ENCODE measurements at regions not wholly inside any gene's neighbourhood (a gene's known extent, or its start where the extent isn't known, plus 50 kb on each side); places are given as distances from the start of the nearest gene placed in this dataset.

- TF ChIP-seq CTCF (conservative IDR thresholded peaks at IDR 0.05; ENCODE audit: low read depth, low read length), result no peak
- no peak for DNase-seq (ENCODE audit: low read depth)
These were observed 68.0 kb downstream of the CXCL12 start for GRCh38 chr10:44316922-44317215.

GRCh38 chr10:44316187-44316921 lies 68.5 kb downstream of the CXCL12 start:
- TF ChIP-seq CTCF (conservative IDR thresholded peaks at IDR 0.05; ENCODE audit: low read depth, low read length), result no peak
- DNase-seq (ENCODE audit: low read depth), result no peak
- no peak overlapping the region for H3K4me3 ChIP-seq (ENCODE audit: low read length)

More at GRCh38 chr10:44316922-44317215, 68.0 kb downstream of the CXCL12 start:
- no peak overlapping the region for H3K4me3 ChIP-seq (ENCODE audit: low read length)

- no peak overlapping the region for H3K4me3 ChIP-seq (ENCODE audit: low read length)
- no peak for TF ChIP-seq CTCF (conservative IDR thresholded peaks at IDR 0.05; ENCODE audit: low read depth, low read length)
These were observed 70.0 kb downstream of the CXCL12 start for GRCh38 chr10:44314802-44315460.

GRCh38 chr10:44313761-44314165 lies 71.1 kb downstream of the CXCL12 start:
- TF ChIP-seq CTCF (conservative IDR thresholded peaks at IDR 0.05; ENCODE audit: low read depth, low read length), result no peak
- no peak for DNase-seq (ENCODE audit: low read depth)
- no peak overlapping the region for H3K4me3 ChIP-seq (ENCODE audit: low read length)

More at GRCh38 chr10:44314802-44315460, 70.0 kb downstream of the CXCL12 start:
- DNase-seq (ENCODE audit: low read depth), result no peak

GRCh38 chr10:44312401-44312800 lies 72.5 kb downstream of the CXCL12 start:
- no peak for TF ChIP-seq CTCF (conservative IDR thresholded peaks at IDR 0.05; ENCODE audit: low read depth, low read length)
- H3K4me3 ChIP-seq (ENCODE audit: low read length), result no peak overlapping the region
- no peak for DNase-seq (ENCODE audit: low read depth)

GRCh38 chr10:44311563-44312051 lies 73.3 kb downstream of the CXCL12 start:
- H3K4me3 ChIP-seq (ENCODE audit: low read length), result no peak overlapping the region
- no peak for TF ChIP-seq CTCF (conservative IDR thresholded peaks at IDR 0.05; ENCODE audit: low read depth, low read length)
- DNase-seq (ENCODE audit: low read depth), result no peak
